BE2C (cell line): ENCODE measurements at regions not wholly inside any gene's neighbourhood (a gene's known extent, or its start where the extent isn't known, plus 50 kb on each side); places are given as distances from the start of the nearest gene placed in this dataset.

Experiments
- DNase-seq: peaks from one replicate; pipeline ENCODE4 v3.0.0-alpha.2; 2020
- H3K27me3 ChIP-seq: fragments of 250-450 bp; sonication (Bioruptor Pico); 2 replicates; pipeline ENCODE4 v1.5.1; 2020; ENCODE audit warnings: mild to moderate bottlenecking
- H3K36me3 ChIP-seq: fragments of 250-450 bp; sonication (Bioruptor Pico); 2 replicates; pipeline ENCODE4 v1.5.1; 2020; ENCODE audit warnings: mild to moderate bottlenecking
- H3K4me1 ChIP-seq: fragments of 250-450 bp; sonication (Bioruptor Pico); 2 replicates; pipeline ENCODE4 v1.5.1; 2020
- H3K4me3 ChIP-seq: 2 replicates; pipeline ENCODE4 v1.5.1; 2011; ENCODE audit warnings: low read depth, low read length
- H3K9me3 ChIP-seq: fragments of 250-450 bp; sonication (Bioruptor Pico); 2 replicates; pipeline ENCODE4 v1.5.1; 2020
- CTCF ChIP-seq: IDR thresholded peaks from 2 replicates; pipeline ENCODE4 v1.5.1; 2012; ENCODE audit warnings: mild to moderate bottlenecking, low read depth, low read length

GRCh38 chr12:70177631-70178030 lies 65.6 kb upstream of the CNOT2 start:
- DNase-seq, result no peak
- TF ChIP-seq CTCF, result no peak
- Histone ChIP-seq H3K4me3 (no peak overlapping the region), H3K36me3 (no peaks in the 10 kb centered on the region), H3K9me3 (no peaks in the 10 kb centered on the region), H3K4me1 (no peaks in the 10 kb centered on the region), H3K27me3 (no peaks in the 10 kb centered on the region)

- DNase-seq, result no peak
- Histone ChIP-seq H3K9me3 (no peaks in the 10 kb centered on the region), H3K36me3 (no peaks in the 10 kb centered on the region), H3K4me1 (no peaks in the 10 kb centered on the region), H3K4me3 (no peak overlapping the region), H3K27me3 (no peaks in the 10 kb centered on the region)
- TF ChIP-seq CTCF, result no peak
These were observed 65.2 kb upstream of the CNOT2 start for GRCh38 chr12:70178038-70178437.

GRCh38 chr12:70180130-70180529 lies 63.1 kb upstream of the CNOT2 start:
- Histone ChIP-seq H3K4me1 (no peaks in the 10 kb centered on the region), H3K9me3 (no peaks in the 10 kb centered on the region), H3K27me3 (no peaks in the 10 kb centered on the region), H3K36me3 (no peaks in the 10 kb centered on the region), H3K4me3 (no peak overlapping the region)
- TF ChIP-seq CTCF, result no peak
- DNase-seq, result no peak

- no peaks in the 10 kb centered on the region for H3K4me1 ChIP-seq
- H3K36me3 ChIP-seq, result no peaks in the 10 kb centered on the region
- H3K9me3 ChIP-seq, result no peaks in the 10 kb centered on the region
- no peaks in the 10 kb centered on the region for H3K27me3 ChIP-seq
- TF ChIP-seq CTCF, result no peak
- H3K4me3 ChIP-seq, result no peak overlapping the region
- DNase-seq, result no peak
These were observed 57.9 kb upstream of the CNOT2 start for GRCh38 chr12:70185301-70185700.

GRCh38 chr12:70186436-70186835 lies 56.8 kb upstream of the CNOT2 start:
- no peaks in the 10 kb centered on the region for H3K36me3 ChIP-seq
- DNase-seq, result no peak
- no peaks in the 10 kb centered on the region for H3K9me3 ChIP-seq
- no peak overlapping the region for H3K4me3 ChIP-seq
- H3K4me1 ChIP-seq, result no peaks in the 10 kb centered on the region
- TF ChIP-seq CTCF, result no peak
- H3K27me3 ChIP-seq, result no peaks in the 10 kb centered on the region

- H3K9me3 ChIP-seq, result no peaks in the 10 kb centered on the region
- DNase-seq, result no peak
- no peaks in the 10 kb centered on the region for H3K36me3 ChIP-seq
These were observed 52.8 kb upstream of the CNOT2 start for GRCh38 chr12:70190262-70191010.

More at GRCh38 chr12:70190262-70191010, 52.8 kb upstream of the CNOT2 start:
- H3K27me3 ChIP-seq, result no peaks in the 10 kb centered on the region
- TF ChIP-seq CTCF, result no peak
- no peak overlapping the region for H3K4me3 ChIP-seq
- H3K4me1 ChIP-seq, result no peaks in the 10 kb centered on the region
